ENCODE measurements at regions not wholly inside any gene's neighbourhood (a gene's known extent, or its start where the extent isn't known, plus 50 kb on each side); places are given as distances from the start of the nearest gene placed in this dataset.
"Not testable (repeated sequence)": the region's sequence is repeated elsewhere in the genome, so short reads cannot be mapped to it uniquely, and the experiment has no call there.

DNA sequence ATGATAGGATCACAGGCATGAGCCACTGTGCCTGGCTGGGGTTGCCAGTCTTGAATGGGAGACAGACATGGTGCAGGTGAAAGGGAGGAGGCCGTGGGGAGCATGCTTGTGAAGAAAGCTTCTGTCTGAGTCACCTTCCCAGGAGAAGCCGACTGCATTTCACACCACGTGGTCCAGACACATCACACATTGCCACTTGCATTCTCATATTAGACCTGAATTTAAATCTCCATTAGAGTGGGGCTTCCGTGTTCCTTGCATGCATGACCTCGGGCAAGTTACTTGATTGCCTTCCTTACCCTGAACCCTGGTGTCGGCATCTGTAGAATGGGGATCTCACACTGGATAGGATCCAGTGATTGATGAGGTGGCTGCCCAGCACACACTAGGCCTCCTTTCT lies 2899.6 kb downstream of the RPIA start:
- not testable (repeated sequence) for TF ChIP-seq EZH2phosphoT487 (IDR thresholded peaks at IDR 0.05; ENCODE audit: low read depth)
- TF ChIP-seq, protein P1, sequence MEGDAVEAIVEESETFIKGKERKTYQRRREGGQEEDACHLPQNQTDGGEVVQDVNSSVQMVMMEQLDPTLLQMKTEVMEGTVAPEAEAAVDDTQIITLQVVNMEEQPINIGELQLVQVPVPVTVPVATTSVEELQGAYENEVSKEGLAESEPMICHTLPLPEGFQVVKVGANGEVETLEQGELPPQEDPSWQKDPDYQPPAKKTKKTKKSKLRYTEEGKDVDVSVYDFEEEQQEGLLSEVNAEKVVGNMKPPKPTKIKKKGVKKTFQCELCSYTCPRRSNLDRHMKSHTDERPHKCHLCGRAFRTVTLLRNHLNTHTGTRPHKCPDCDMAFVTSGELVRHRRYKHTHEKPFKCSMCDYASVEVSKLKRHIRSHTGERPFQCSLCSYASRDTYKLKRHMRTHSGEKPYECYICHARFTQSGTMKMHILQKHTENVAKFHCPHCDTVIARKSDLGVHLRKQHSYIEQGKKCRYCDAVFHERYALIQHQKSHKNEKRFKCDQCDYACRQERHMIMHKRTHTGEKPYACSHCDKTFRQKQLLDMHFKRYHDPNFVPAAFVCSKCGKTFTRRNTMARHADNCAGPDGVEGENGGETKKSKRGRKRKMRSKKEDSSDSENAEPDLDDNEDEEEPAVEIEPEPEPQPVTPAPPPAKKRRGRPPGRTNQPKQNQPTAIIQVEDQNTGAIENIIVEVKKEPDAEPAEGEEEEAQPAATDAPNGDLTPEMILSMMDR (IDR thresholded peaks at IDR 0.05; ENCODE audit: low read depth, low read length), result not testable (repeated sequence)

Measured in OCI-LY3 (cell line).